Neural crest cell (in vitro differentiated cells): ENCODE measurements at regions not wholly inside any gene's neighbourhood (a gene's known extent, or its start where the extent isn't known, plus 50 kb on each side); places are given as distances from the start of the nearest gene placed in this dataset.

ENCODE experiments used
- DNase-seq: peaks from one replicate; pipeline ENCODE4 v3.0.0; 2021; ENCODE audit warnings: low read depth, mixed read lengths, low spot score
- H3K27ac Mint-ChIP-seq: one replicate; pipeline ENCODE4 v1.8.0; 2021; ENCODE audit warnings: mild to moderate bottlenecking, mixed read lengths; ENCODE audit not compliant: unreplicated experiment
- H3K27me3 Mint-ChIP-seq: 2 replicates; pipeline ENCODE4 v1.8.0; 2021; ENCODE audit warnings: low read depth, mild to moderate bottlenecking, mixed read lengths
- H3K36me3 Mint-ChIP-seq: 2 replicates; pipeline ENCODE4 v1.8.0; 2021; ENCODE audit warnings: low read depth, mild to moderate bottlenecking, mixed read lengths
- H3K4me1 Mint-ChIP-seq: 2 replicates; pipeline ENCODE4 v1.8.0; 2021; ENCODE audit warnings: mixed read lengths
- H3K4me3 Mint-ChIP-seq: one replicate; pipeline ENCODE4 v1.8.0; 2021; ENCODE audit warnings: mild to moderate bottlenecking, mixed read lengths
- H3K9me3 Mint-ChIP-seq: 2 replicates; pipeline ENCODE4 v1.8.0; 2021; ENCODE audit warnings: mixed read lengths
- CTCF ChIP-seq: fragments of 200-600 bp; sonication (generic); conservative IDR thresholded peaks from 2 replicates; pipeline ENCODE4 v1.5.0; 2021; ENCODE audit warnings: antibody characterized with exemption, mild to moderate bottlenecking

DNA sequence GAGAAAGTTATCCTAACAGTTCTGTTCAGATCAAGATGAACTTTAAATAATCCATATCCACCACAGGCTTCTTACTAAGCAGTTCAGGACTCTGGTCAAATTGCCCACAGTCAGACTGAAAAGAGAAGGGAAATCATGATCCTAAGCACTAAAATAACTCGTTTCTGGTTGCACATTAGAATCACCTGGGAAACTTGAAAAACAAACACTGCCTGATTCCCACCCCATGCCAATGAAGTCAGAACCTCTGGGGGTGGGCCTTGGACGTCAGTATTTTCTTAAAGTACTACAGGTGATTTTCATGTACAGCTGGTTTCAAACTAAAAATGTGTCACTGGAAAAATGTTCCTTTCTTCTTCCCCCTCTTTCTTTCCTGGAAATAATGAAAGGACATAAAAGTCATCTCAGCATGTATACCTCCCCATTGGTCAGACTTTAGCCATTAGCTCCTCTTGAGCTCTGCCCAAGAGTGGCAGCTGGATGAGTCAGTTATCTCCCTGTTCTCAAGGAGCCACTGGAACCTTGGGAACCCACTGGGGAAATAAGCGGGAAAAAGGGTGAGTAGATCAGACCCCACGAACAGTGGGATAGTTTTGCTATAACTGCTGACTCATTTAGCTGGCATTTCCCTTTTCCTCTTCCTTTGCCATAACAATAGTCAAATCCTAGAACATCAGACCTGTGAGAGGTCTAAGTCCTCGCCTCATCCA lies 75.3 kb upstream of the IL6 start:
- H3K36me3 Mint-ChIP-seq, result peaks cover 10% of the 10 kb centered on the region
- H3K4me1 Mint-ChIP-seq, result peaks cover 21% of the 10 kb centered on the region
- no peak for TF ChIP-seq CTCF
- DNase-seq, result no peak
- H3K9me3 Mint-ChIP-seq, result peaks cover 22% of the 10 kb centered on the region
- H3K27ac Mint-ChIP-seq, result peak overlapping the region; percentile 76
- no peaks in the 10 kb centered on the region for H3K27me3 Mint-ChIP-seq
- H3K4me3 Mint-ChIP-seq, result no peak overlapping the region

GRCh38 chr7:22651036-22651435 lies 76.0 kb upstream of the IL6 start:
- Mint-ChIP-seq H3K9me3 (peaks cover 22% of the 10 kb centered on the region), H3K36me3 (peaks cover 10% of the 10 kb centered on the region), H3K27me3 (no peaks in the 10 kb centered on the region), H3K4me1 (peaks cover 21% of the 10 kb centered on the region), H3K27ac (no peak overlapping the region), H3K4me3 (no peak overlapping the region)
- no peak for DNase-seq
- TF ChIP-seq CTCF, result no peak

DNA sequence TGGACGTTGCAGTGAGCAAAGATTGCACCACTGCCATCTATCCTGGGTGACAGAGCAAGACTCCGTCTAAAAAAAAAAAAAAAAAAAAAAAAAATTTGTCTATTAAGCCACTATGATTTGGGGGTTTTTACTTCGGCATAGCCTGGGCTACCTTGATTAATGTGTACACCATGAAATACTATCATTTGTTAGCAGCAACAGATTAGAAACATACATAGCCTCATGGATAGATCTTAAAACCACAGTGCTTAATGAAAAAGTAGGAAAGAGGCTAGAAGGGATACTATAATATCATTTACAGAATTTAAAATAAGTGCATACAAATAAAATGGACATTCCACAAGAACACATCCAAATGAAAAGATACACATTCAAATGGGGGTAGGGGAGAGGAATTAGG lies 77.3 kb upstream of the IL6 start:
- no peak for TF ChIP-seq CTCF
- H3K4me3 Mint-ChIP-seq, result no peak overlapping the region
- peaks cover 15% of the 10 kb centered on the region for H3K36me3 Mint-ChIP-seq
- no peak for DNase-seq
- H3K4me1 Mint-ChIP-seq, result peaks cover 21% of the 10 kb centered on the region
- H3K9me3 Mint-ChIP-seq, result peaks cover 22% of the 10 kb centered on the region
- H3K27ac Mint-ChIP-seq, result no peak overlapping the region
- H3K27me3 Mint-ChIP-seq, result no peaks in the 10 kb centered on the region

DNA sequence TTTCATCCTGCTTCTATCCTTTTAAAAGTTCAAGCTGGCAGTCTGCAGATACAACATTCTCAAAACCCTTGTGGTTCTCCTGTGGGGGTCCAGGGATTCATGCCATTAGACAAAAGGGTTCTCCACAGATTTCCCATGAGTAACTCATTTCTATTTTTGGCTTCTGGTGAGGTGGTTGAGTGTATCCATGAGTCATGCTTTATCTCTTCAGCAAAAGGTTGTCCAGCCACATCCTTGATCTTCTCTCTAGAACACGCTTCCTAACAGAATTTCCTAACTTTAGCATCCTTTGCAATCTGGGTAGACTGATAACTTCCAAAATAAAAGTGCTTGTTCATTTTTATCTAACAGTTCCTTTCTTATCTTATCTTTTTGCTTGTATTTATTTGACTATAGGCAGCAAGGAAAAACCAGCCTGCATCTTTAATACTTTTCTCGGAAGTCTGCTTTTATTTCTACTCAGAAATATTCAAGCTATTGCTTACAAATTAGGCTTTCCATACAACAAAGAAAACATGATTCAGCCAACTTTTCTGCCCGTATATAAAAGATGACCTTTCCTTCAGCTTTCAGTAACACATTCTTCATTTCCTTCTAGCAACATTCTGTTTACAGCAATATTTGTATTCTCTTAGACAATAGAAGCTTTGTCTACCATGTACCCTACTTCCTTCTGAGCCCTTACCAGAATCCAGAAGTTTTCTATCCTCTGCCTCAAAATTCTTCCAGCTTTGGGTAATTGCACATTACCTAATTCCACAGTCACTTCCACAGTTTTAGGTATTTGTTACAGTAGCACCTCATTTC lies 79.3 kb upstream of the IL6 start:
- peaks cover 28% of the 10 kb centered on the region for H3K9me3 Mint-ChIP-seq
- no peak overlapping the region for H3K27ac Mint-ChIP-seq
- DNase-seq, result no peak
- H3K4me3 Mint-ChIP-seq, result no peak overlapping the region
- peaks cover 18% of the 10 kb centered on the region for H3K36me3 Mint-ChIP-seq
- no peaks in the 10 kb centered on the region for H3K27me3 Mint-ChIP-seq
- peaks cover 10% of the 10 kb centered on the region for H3K4me1 Mint-ChIP-seq
- no peak for TF ChIP-seq CTCF

- no peak for DNase-seq
- no peaks in the 10 kb centered on the region for H3K27me3 Mint-ChIP-seq
- H3K4me1 Mint-ChIP-seq, result peaks cover 10% of the 10 kb centered on the region
- peaks cover 20% of the 10 kb centered on the region for H3K36me3 Mint-ChIP-seq
- H3K4me3 Mint-ChIP-seq, result no peak overlapping the region
- H3K9me3 Mint-ChIP-seq, result peaks cover 28% of the 10 kb centered on the region
- no peak overlapping the region for H3K27ac Mint-ChIP-seq
- TF ChIP-seq CTCF, result no peak
Measured at GRCh38 chr7:22645418-22646181, 81.4 kb upstream of the IL6 start.
